ENCODE measurements at regions not wholly inside any gene's neighbourhood (a gene's known extent, or its start where the extent isn't known, plus 50 kb on each side); places are given as distances from the start of the nearest gene placed in this dataset.
"Not testable (repeated sequence)": the region's sequence is repeated elsewhere in the genome, so short reads cannot be mapped to it uniquely, and the experiment has no call there.

- not testable (repeated sequence) for TF ChIP-seq TCF7L2 (IDR thresholded peaks at IDR 0.05; ENCODE audit: low read depth, low read length); CTCF (IDR thresholded peaks at IDR 0.05)
These were observed 95.8 kb upstream of the ANKRD30BL start for GRCh38 chr2:132257301-132258171.

All from Panc1 (cell line).